ENCODE measurements at regions not wholly inside any gene's neighbourhood (a gene's known extent, or its start where the extent isn't known, plus 50 kb on each side); places are given as distances from the start of the nearest gene placed in this dataset.

- Histone ChIP-seq H3K4me1 (no peaks in the 10 kb centered on the region), H3K4me3 (no peak overlapping the region), H3K27me3 (no peaks in the 10 kb centered on the region), H3K27ac (no peak overlapping the region), H3K36me3 (no peaks in the 10 kb centered on the region), H3K9me3 (no peaks in the 10 kb centered on the region)
- no peak for DNase-seq (ENCODE audit: low spot score in 2 of 2)
- intact Hi-C loops (cut with DNase I), result no loop called here
- TF ChIP-seq, protein P1, sequence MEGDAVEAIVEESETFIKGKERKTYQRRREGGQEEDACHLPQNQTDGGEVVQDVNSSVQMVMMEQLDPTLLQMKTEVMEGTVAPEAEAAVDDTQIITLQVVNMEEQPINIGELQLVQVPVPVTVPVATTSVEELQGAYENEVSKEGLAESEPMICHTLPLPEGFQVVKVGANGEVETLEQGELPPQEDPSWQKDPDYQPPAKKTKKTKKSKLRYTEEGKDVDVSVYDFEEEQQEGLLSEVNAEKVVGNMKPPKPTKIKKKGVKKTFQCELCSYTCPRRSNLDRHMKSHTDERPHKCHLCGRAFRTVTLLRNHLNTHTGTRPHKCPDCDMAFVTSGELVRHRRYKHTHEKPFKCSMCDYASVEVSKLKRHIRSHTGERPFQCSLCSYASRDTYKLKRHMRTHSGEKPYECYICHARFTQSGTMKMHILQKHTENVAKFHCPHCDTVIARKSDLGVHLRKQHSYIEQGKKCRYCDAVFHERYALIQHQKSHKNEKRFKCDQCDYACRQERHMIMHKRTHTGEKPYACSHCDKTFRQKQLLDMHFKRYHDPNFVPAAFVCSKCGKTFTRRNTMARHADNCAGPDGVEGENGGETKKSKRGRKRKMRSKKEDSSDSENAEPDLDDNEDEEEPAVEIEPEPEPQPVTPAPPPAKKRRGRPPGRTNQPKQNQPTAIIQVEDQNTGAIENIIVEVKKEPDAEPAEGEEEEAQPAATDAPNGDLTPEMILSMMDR (IDR thresholded peaks at IDR 0.05), result no peak
Observed at GRCh38 chr15:46556010-46556409, 921.2 kb downstream of the SQOR start.

DNA sequence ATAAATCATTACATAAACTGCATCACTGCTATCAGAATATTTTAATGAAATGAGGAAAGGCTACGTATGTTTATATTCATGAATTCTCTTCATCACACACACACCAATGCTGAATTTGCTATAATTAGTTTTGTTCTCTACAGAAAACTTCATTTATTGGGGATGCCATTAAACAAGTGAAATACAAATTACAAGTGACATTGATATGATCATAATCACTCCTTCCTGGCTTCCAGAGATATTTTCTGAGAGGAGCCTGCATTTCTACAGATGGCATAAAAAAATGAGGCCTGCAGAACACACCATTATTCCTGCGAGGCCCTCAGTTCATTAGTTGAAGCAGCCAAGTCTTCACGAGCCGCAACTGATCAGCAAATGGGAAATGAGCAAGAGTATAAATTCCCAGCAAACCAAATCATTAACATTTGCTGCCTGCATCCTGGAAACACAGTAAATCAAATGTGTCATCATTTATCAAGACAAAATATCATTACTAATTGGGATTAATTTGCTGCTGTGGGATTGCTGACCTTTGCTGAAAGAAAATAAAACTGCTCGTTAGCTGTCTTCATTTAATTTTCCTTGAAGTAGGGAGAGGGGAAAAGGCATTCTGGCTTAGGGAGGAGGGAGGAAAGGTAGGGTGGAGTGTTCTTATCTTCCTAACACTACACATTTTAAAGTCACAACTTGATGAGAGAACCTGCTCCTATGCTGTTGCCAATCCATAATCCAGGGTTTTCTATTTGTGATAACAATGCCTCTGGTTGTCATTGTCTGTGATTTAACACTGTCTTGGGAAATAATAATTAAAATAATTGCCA, 921.9 kb downstream of the SQOR start:
- H3K36me3 ChIP-seq, result no peaks in the 10 kb centered on the region
- H3K27me3 ChIP-seq, result no peaks in the 10 kb centered on the region
- H3K4me3 ChIP-seq, result no peak overlapping the region
- H3K9me3 ChIP-seq, result no peaks in the 10 kb centered on the region
- TF ChIP-seq, protein P1 (IDR thresholded peaks at IDR 0.05), result no peak
- no peak overlapping the region for H3K27ac ChIP-seq
- no peak for DNase-seq (ENCODE audit: low spot score in 2 of 2)
- no peaks in the 10 kb centered on the region for H3K4me1 ChIP-seq
- intact Hi-C loops (cut with DNase I), result no loop called here

GRCh38 chr15:46567968-46568367, 933.1 kb downstream of the SQOR start:
- no peaks in the 10 kb centered on the region for H3K4me1 ChIP-seq
- intact Hi-C loops (cut with DNase I), result no loop called here
- no peaks in the 10 kb centered on the region for H3K9me3 ChIP-seq
- no peak overlapping the region for H3K4me3 ChIP-seq
- no peaks in the 10 kb centered on the region for H3K36me3 ChIP-seq
- no peak for DNase-seq (ENCODE audit: low spot score in 2 of 2)
- TF ChIP-seq, protein P1 (IDR thresholded peaks at IDR 0.05), result no peak
- no peaks in the 10 kb centered on the region for H3K27me3 ChIP-seq
- H3K27ac ChIP-seq, result no peak overlapping the region

- Histone ChIP-seq H3K4me3 (no peak overlapping the region), H3K27me3 (no peaks in the 10 kb centered on the region), H3K27ac (no peak overlapping the region), H3K4me1 (no peaks in the 10 kb centered on the region), H3K9me3 (no peaks in the 10 kb centered on the region), H3K36me3 (no peaks in the 10 kb centered on the region)
- intact Hi-C loops (cut with DNase I), result no loop called here
- DNase-seq (ENCODE audit: low spot score in 2 of 2), result no peak
- TF ChIP-seq, protein P1 (IDR thresholded peaks at IDR 0.05), result no peak
Observed at GRCh38 chr15:46569781-46570180, 935.0 kb downstream of the SQOR start.

- H3K4me1 ChIP-seq, result no peaks in the 10 kb centered on the region
- no peaks in the 10 kb centered on the region for H3K27me3 ChIP-seq
- H3K4me3 ChIP-seq, result no peak overlapping the region
- no peak for DNase-seq (ENCODE audit: low spot score in 2 of 2)
- intact Hi-C loops (cut with DNase I), result no loop called here
- no peaks in the 10 kb centered on the region for H3K9me3 ChIP-seq
- TF ChIP-seq, protein P1 (IDR thresholded peaks at IDR 0.05), result no peak
- no peaks in the 10 kb centered on the region for H3K36me3 ChIP-seq
- H3K27ac ChIP-seq, result no peak overlapping the region
Observed at GRCh38 chr15:46576646-46577395, 942.0 kb downstream of the SQOR start.
